Pulmonary artery endothelial cell (primary cell): ENCODE measurements at regions not wholly inside any gene's neighbourhood (a gene's known extent, or its start where the extent isn't known, plus 50 kb on each side); places are given as distances from the start of the nearest gene placed in this dataset.
"Not testable (repeated sequence)": the region's sequence is repeated elsewhere in the genome, so short reads cannot be mapped to it uniquely, and the experiment has no call there.

Experiments
- DNase-seq: peaks from one replicate; pipeline ENCODE4 v3.0.0-alpha.2; 2011; ENCODE audit warnings: low read depth, low spot score

DNA sequence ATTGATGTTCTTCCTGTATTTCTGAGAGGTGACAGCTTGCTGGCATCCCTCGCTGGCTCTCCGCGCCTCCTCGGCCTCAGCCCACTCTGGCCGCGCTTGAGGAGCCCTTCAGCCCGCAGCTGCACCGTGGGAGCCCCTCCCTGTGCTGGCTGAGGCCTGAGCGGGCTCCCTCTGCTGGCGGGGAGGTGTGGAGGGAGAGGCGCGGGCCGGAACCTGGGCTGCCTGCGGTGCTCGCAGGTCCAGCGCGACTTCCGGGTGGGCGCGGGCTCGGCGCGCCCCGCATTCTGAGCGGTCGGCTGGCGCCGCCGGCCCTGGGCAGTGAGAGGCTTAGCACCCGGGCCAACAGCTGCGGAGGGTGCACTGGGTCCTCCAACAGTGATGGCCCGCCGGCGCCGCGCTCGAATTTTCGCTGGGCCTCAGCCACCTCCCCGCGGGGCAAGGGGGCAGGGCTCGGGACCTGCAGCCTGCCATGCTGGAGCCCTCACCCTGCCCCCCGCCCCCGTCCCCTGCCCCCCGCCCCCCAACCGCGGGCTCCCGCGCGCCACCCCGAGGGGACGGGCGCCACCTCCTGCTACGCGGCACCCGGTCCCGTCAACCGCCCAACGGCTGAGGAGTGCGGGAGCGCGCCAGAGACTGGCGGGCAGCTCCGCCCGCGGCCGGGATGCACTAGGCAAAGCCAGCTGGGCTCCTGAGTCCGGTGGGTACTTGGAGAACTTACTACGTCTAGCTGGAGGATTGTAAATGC is 1353.4 kb upstream of the CDH18 start:
- not testable (repeated sequence) for DNase-seq

DNA sequence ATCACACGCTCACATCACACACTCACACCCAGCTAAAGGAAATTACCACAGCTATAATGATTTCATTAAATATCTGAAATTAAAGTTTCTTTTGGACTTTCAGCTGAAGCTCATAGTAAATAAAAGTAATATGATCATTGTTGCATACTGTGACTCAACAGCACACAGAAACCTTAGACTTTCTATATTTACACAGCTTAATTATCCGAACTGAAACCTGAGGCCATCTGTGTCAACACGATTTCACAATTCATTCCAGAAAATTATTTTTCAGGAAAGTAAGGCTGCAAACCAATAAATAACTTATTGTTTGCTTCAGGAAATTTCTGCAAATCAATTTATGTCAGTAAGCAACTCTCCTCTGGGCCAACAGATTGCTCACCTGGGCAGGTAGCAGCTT is 1352.2 kb upstream of the CDH18 start:
- DNase-seq = not testable (repeated sequence)

DNA sequence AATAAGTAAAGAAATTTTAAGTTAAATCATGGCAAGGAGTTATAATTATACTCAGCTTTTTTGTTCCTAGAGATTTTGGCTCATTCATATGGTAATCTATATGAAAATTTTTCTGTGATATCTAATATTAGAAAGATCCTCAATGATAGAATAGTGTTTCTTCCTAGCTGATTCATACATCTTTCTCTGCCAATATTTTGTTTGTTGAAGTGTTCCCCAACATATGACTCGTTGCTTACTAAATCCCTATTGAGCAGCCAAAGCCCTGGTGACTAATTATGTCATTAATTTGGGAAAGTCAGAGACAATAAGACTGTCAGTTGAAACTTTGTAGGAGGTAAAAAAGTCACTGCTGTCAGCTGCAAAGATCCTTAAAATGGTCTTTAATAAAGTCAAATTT is 1348.5 kb upstream of the CDH18 start:
- DNase-seq = not testable (repeated sequence)

DNA sequence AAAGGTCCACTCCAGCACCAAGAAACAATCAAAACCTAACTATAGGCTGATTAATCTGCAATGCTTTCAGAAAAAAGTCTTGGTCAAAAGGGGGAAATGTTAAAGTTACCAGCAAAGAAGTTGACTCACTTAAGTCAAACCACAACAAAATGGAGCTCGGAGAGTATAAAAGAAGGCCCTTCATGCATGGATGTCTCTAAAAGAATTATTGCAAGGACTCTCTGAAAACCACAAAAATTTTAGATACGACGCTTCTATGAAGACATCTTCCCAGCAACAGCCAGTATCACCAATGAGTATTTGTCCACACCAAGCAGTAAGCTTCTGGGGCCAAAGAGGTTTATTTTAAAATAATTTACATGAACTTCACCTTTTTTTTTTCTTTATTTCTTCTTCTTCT is 1327.4 kb upstream of the CDH18 start:
- not testable (repeated sequence) for DNase-seq

DNA sequence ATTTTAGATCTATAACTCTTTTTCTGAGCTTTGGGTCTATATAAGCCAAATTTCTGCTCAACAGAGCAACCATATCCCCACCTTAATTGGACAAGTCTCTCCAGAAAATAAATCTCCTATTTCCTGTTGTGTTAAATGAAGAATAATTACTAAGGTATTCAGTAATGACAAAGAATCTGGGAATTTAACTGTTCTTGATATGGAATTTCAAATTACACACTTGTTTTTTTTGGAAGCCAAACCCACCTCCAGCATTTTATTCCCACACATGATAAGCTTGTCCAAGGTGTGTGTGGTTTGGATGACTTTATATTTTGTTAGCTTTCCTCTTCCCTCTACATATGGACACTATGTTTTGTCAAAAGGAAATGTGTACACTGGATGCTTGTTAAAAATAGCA is 1313.2 kb upstream of the CDH18 start:
- DNase-seq = not testable (repeated sequence)

DNA sequence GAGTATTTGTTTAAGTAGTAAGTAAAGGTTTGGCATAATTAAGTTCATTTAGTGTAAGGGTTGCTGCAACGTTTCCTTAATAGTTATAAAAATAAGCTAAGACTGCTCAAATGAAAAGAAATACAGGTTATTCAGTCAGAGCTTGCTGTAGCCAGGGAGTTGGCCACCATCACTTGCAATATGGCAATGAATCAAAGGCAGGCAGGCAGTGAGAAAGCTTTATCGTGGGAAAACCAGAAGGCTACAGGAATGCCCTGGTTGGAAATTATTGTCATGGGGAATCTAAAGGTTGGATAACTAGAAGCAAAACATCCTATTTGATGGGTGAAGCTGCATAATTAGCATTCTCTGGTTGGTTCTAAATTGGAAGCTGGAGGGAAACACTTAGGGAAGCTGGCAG is 1286.4 kb upstream of the CDH18 start:
- DNase-seq = not testable (repeated sequence)

DNA sequence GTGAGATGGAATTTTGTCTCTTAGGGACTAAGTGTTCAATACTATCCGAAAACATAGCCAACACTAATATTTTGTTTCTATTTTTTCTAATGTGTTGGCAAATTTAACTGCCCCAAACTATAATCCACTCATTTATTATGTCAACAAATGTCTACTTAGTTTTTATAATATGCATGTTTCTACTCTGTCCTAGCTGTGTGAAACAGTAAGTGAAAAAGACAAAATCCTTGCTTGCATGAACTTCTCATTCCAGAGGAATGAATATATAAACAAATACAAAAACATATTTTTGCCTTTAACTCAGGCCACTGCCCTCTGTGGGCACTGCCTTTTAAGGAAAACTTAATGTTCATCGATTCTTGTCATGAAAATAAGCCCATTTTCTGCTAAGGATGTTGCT is 1275.4 kb upstream of the CDH18 start:
- DNase-seq = no peak

DNA sequence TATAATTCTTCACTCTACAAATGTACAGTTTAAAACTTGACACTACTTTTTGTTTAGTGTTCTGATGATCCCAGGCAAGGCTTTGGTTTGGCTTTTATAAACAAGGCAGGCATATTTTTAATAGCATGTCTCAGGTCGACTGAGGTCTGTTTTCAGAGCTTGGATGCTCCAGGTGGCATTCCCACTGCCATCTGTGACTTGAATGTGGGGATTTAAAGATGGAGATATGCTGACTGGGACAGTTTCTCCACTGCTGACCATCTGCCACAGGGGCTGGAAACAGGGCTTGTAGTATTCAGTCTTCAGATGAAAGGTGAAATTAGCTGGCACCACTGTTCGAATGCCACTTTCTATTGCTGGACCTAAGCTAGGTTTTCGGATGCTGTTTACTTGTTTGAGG is 1266.2 kb upstream of the CDH18 start:
- no peak for DNase-seq

DNA sequence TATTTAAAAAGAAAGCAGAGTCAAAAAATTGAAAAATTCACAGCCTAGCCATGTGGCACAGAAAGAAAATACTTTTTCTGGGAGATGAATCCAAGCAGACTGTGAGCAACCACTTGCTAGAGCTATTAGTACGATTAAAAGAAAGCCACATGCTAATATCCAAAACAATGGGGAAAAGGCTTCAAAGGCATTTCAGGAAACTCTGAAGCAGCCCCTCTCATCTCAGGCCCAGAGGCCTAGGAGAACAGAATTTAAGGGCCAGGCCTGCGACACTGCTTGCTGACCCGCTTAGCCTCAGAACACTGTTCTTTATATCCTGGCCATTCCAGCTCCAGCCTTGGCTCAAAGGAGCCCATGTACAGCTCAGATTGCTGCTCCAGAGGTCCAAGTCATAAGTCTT is 1257.0 kb upstream of the CDH18 start:
- DNase-seq = no peak

DNA sequence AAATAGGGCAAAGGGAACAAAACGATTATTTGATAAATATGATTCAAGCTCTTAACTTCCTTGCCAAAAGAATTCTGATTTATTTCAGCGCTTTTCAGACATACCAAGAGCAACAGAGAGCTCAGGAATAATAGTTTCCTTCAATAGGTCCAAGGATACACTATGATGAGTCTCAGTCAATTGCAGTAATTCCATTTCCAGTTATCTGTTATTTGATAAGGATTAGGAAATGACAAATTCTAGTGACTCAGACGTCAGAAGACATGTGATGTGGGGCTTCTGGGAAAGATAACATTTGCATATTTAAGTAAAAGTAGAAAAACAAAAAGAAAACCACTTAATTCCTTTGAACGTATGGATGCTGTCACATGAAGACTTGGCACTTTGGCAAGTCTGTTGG is 1250.8 kb upstream of the CDH18 start:
- no peak for DNase-seq

DNA sequence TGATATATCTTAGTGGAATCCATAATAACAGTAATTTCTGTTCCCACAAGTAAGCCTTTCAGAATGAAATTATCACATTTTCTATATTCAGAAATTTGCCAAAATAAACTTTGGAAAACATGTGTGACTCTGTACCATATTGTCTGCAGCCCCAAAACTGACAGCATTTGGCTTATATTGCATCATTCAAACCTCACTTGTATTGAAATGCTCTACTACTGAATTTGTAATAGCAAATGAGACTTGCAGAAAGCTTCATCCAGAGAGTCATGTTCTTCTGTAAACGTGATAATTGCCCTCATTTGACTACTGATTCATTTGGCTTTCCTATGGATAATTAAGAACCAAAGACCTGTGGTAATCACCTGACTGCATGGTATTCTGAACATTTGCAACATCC is 1249.5 kb upstream of the CDH18 start:
- DNase-seq = no peak

DNA sequence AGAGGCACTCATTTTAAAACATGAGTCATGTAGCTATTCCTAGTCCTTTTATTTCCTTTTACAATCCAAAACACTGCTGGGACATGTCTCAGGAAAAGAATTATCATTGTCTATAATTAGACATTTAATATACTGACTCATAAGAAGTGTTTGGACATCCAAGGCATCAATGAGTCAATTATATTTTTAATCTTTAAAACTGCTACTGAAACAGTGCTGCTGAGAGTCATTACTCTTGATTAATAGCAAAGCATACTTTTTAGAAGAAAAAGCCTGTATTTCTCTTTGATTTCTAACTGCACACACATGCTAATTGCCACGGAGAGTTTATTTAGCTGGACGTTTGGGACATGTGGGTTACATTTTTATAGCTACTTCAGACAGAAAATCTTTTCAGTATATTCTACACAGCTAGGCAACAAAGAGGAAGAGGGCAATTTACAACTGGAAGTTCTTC is 1249.0 kb upstream of the CDH18 start:
- DNase-seq = no peak

DNA sequence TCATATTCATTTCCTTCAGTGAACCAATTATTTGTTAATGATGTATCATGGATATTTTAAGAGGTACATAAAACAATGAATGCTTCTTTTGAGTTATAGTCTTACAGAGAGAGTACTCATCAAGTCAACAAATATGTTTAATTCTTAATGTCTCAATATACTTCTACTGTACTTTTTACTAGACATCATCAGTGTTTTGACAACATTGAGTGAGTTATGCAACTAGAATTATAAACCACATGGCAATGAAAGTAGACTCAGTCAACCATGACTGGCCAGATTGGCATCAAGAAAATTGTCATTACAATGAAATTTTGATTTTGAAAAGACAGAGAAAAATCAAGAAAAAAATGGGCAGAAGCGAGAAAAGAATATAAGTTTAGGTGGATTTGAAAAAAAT is 1248.1 kb upstream of the CDH18 start:
- no peak for DNase-seq

DNA sequence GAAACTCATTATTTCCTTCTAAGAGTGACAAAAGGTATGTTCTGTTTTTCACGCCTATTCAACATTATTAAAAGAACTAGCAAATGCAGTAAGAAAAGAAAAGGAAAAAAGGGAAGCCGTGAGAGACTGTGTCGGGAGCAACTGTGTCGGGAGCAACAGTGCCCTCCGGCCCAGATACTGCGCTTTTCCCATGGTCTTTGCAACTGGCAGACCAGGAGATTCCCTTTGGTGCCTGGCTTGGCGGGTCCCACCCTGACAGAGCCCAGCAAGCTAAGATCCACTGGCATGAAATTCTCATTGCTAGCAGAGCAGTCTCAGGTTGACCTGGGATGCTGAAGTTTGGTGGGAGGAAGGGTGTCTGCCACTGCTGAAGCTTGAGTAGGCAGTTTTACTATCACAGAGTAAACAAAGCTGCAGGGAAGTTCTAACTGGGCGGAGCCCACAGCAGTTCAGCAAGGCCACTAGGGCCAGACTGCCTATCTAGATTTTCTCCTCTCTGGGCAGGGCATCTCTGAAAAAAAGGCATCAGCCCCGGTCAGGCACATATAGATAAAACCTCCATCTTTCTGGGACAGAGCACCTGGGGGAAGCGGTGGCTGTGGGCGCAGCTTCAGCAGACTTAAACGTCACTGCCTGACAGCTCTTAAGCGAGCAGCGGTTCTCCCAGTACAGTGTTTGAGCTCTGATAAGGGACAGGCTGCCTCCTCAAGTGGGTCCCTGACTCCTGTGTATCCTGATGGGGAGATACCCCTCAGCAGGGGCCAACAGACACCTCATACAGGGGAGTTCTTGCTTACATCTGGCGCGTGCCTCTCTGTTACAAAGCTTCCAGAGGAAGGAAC is 1237.4 kb upstream of the CDH18 start:
- no peak for DNase-seq

DNA sequence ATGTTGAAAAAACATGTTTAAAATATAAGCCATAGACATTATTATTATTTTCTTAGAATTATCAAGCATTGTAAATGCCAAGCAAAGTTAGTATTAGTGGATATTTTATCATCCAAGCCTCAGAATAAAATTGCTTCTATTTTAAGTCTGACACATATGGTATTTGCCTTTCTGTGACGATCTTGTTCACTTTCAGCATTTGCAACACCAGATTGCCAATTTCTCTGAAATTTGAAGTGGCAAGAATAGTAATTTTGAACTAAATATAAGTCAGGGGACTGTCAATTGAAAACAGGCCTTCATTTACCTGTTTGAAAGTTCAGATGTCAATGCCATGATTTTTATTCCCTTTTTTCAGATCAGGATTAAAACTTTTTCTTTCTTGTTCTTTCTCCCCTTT is 1233.6 kb upstream of the CDH18 start:
- DNase-seq = no peak

DNA sequence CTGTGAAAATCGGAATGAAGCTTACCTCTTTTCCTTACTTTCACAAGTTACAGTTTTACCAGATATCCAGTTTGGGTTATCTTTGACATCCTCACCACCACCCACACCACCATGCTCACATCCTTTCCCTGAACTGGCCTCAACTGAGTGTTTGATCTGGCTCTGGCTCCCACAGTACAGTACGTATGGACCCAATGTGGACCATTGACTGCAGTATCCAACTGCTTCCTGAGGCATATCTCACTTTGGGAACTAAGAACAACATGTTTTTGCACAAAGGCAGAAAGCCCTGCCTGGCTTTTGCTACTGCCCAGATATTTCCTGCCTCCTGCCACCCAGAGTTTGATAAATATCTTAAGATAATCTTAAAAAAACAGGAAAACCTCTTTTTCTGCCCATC is 1232.0 kb upstream of the CDH18 start:
- DNase-seq = no peak

DNA sequence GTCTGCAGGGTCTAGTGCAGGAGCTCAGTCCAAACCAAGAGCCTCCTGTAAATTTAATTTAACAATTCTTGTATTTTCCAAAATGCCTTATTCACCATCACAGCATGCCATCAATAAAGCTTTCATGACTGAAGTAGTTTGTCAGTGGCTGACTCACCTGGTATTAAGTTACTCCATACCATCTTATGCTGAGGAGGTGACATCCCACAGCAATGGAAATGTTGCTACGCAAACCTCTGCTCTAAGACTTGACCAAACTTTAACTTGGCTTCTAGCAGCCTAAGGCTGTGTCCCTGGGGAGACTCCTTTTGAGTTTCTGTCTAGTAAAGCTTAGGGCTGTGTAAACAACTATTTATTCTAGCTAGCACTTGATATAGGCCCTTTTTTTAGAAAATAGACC is 1231.3 kb upstream of the CDH18 start:
- DNase-seq = no peak

DNA sequence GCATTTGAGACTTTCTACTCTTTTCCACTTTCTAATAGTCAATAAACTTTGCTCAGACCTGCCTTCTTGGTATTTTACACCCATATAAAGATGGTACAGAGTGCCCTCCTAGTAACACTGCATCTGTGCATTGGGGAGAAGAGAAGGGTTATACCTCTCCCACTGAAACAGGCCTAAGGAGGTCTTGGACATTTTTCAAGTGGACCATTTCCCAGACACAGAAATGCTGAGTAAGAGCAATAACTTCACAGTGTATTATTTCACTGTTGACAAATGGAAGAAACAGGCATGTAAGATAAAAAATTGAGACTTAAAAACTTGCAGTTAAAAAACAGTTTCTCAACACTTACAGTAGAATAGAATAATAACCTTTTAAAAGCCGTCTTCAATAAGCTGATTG is 1224.0 kb upstream of the CDH18 start:
- no peak for DNase-seq

DNA sequence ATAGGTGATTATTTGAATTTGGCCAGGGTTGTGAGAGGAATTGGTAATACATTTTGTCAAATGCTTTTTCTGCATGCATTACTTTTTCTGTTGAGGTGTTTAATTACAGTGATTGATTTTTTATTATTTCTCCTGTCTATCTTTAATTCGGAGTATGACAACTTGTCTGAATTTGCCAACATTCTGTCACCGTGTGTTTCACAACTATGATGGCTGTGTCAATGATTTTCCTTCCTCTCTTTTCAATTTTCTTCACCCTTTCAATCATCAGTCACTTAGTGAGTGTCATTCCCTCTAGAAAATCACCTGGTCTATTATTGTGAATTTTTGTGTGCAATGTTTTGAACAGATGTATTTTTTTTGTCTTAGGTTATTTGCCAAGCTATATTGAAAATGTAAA is 1221.4 kb upstream of the CDH18 start:
- no peak for DNase-seq

DNA sequence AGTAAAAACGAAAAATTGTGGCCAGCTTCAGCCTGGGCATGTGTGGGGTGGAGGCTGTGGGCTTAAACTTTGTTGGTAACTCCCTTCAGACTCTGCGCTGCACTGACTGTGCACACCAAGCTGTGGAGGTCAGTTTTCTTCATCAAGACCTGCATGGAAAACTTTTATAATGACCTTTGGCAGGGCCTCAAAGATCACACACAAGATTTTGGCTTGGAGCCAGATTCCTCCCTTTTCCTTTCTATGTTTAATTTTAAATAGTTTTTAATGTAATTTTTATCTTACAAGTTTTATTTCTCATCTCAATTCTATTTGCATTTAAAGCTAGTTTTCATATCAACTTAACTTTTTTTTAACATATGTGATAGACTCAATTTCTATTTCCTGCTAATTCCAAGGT is 1211.1 kb upstream of the CDH18 start:
- DNase-seq = no peak

DNA sequence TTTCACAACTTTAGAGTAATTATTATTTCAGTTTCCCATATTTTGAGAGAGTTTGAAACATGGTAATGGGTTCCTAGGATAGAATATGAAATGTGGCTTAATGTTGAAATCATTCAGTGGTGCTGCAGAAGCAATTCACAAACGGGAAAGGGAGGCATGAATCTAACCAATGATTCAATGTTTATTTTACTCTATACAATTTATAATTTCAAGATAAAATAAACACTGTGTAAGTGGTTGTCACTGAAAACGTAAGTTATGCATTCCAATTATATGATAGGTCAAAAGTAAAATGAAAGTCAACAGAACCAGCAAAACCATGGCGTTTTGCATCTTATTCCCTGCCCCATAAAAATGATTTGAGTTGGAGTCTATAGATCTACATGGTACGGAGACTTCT is 1207.1 kb upstream of the CDH18 start:
- no peak for DNase-seq

DNA sequence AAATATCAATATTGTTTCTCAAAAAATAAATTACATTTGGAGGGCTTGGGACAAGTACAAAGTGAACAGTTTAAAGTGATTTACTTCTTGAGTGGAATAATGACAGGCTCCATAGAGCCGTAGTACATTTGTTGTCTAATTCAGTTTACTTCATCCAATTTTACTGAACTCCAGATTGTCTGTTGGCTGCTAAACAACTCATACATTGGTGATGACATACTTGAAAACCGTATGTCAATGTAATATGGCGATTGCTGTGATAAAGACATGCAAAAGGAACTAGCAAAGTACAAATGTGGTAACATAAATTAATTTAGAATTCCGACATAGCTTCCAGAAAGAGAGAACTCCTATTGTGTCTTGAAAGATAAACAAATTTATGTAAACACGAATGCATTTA is 1197.5 kb upstream of the CDH18 start:
- DNase-seq = no peak

DNA sequence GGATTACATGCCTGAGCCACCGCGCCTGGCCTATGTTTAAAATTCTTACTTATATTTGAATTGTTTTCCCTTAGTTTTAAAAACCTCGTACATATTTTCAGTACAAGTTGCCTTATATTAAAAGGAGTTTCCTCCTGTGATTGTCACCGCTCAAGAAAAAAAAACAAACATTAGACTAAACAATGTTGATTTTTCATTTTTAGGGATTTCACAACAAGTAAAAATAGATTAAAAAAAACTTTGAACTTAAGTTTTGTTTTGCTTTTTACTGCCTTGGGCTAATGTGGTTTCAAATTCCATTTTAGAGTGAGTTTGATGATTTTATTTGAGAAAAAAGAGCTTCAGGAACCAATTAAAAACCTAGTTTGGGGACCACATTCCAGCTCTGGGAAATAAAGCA is 1196.6 kb upstream of the CDH18 start:
- DNase-seq = no peak
